DOHH2 (cell line): ENCODE measurements at regions not wholly inside any gene's neighbourhood (a gene's known extent, or its start where the extent isn't known, plus 50 kb on each side); places are given as distances from the start of the nearest gene placed in this dataset.

Experiments used
- H3F3A ChIP-seq: fragments of 200-600 bp; sonication (generic), shearing (Covaris generic); 2 replicates; pipeline ENCODE4 v1.6.0; 2016; ENCODE audit warnings: antibody characterized with exemption, mild to moderate bottlenecking; ENCODE audit not compliant: control insufficient read depth, insufficient read depth
- H3K27ac ChIP-seq: fragments of 200-600 bp; sonication (generic); 2 replicates; pipeline ENCODE4 v1.5.1; 2014; ENCODE audit warnings: low read depth, mild to moderate bottlenecking, low read length, moderate library complexity
- H3K27me3 ChIP-seq: fragments of 200-600 bp; sonication (generic); 2 replicates; pipeline ENCODE4 v1.6.1; 2014; ENCODE audit warnings: mild to moderate bottlenecking, low read length, mixed read lengths; ENCODE audit not compliant: control insufficient read depth
- H3K36me3 ChIP-seq: fragments of 200-600 bp; sonication (generic); 2 replicates; pipeline ENCODE4 v1.6.1; 2014; ENCODE audit warnings: mild to moderate bottlenecking, low read length, moderate library complexity, mixed read lengths; ENCODE audit not compliant: control insufficient read depth
- H3K4me1 ChIP-seq: fragments of 200-600 bp; sonication (generic); 2 replicates; pipeline ENCODE4 v1.6.1; 2014; ENCODE audit warnings: mild to moderate bottlenecking, low read length, mixed read lengths; ENCODE audit not compliant: control insufficient read depth
- H3K4me2 ChIP-seq: fragments of 200-600 bp; sonication (generic); 2 replicates; pipeline ENCODE4 v1.6.0; 2014; ENCODE audit warnings: mild to moderate bottlenecking, low read length, moderate library complexity
- H3K4me3 ChIP-seq: fragments of 200-600 bp; sonication (generic); 2 replicates; pipeline ENCODE4 v1.5.1; 2014; ENCODE audit warnings: mild to moderate bottlenecking, low read length, mixed read lengths
- H3K79me2 ChIP-seq: fragments of 200-600 bp; sonication (generic); 2 replicates; pipeline ENCODE4 v1.6.1; 2014; ENCODE audit warnings: mild to moderate bottlenecking, low read length, mixed read lengths; ENCODE audit not compliant: control insufficient read depth
- H3K9me2 ChIP-seq: fragments of 200-600 bp; sonication (generic); replicated peaks from 2 replicates; pipeline ENCODE4 v1.6.1; 2014; ENCODE audit warnings: mild to moderate bottlenecking, low read length, mixed read lengths; ENCODE audit not compliant: control insufficient read depth
- H3K9me3 ChIP-seq: fragments of 200-600 bp; sonication (generic); 2 replicates; pipeline ENCODE4 v1.6.1; 2014; ENCODE audit warnings: antibody characterized with exemption, low read length, mixed read lengths; ENCODE audit not compliant: control insufficient read depth, insufficient read depth
- H4K20me1 ChIP-seq: fragments of 200-600 bp; sonication (generic); 2 replicates; pipeline ENCODE4 v1.6.0; 2014; ENCODE audit warnings: low read depth, mild to moderate bottlenecking, antibody characterized with exemption, low read length, moderate library complexity; ENCODE audit not compliant: control insufficient read depth, insufficient read depth
- EZH2phosphoT487 ChIP-seq: fragments of 200-600 bp; sonication (generic); IDR thresholded peaks from 2 replicates; pipeline ENCODE4 v1.6.1; 2017; ENCODE audit warnings: borderline replicate concordance, mild to moderate bottlenecking, antibody characterized with exemption, low read length, moderate library complexity, mixed read lengths
- TF ChIP-seq, protein P1 (sequence below): fragments of 200-600 bp; sonication (generic); IDR thresholded peaks from one replicate; pipeline ENCODE4 v1.5.1; 2014; ENCODE audit warnings: antibody characterized with exemption, mild to moderate bottlenecking, low read depth, low read length; ENCODE audit not compliant: poor library complexity, severe bottlenecking

GRCh38 chr10:127827354-127828140 lies 65.2 kb downstream of the CLRN3 start:
- Histone ChIP-seq H3F3A (no peaks in the 10 kb centered on the region), H3K4me3 (no peak overlapping the region), H3K9me3 (peaks cover 6% of the 10 kb centered on the region), H3K36me3 (no peaks in the 10 kb centered on the region), H3K4me2 (no peak overlapping the region), H4K20me1 (no peaks in the 10 kb centered on the region), H3K79me2 (no peaks in the 10 kb centered on the region), H3K27ac (no peak overlapping the region), H3K9me2 (no peaks in the 10 kb centered on the region), H3K27me3 (no peaks in the 10 kb centered on the region), H3K4me1 (no peaks in the 10 kb centered on the region)
- TF ChIP-seq EZH2phosphoT487: no peak
- TF ChIP-seq, protein P1, sequence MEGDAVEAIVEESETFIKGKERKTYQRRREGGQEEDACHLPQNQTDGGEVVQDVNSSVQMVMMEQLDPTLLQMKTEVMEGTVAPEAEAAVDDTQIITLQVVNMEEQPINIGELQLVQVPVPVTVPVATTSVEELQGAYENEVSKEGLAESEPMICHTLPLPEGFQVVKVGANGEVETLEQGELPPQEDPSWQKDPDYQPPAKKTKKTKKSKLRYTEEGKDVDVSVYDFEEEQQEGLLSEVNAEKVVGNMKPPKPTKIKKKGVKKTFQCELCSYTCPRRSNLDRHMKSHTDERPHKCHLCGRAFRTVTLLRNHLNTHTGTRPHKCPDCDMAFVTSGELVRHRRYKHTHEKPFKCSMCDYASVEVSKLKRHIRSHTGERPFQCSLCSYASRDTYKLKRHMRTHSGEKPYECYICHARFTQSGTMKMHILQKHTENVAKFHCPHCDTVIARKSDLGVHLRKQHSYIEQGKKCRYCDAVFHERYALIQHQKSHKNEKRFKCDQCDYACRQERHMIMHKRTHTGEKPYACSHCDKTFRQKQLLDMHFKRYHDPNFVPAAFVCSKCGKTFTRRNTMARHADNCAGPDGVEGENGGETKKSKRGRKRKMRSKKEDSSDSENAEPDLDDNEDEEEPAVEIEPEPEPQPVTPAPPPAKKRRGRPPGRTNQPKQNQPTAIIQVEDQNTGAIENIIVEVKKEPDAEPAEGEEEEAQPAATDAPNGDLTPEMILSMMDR: no peak
